Hematopoietic multipotent progenitor cell treated with erythropoietin and hydrocortisone succinate and interleukin-3 and kit ligand, for 15 days (in vitro differentiated cells): ENCODE measurements at regions not wholly inside any gene's neighbourhood (a gene's known extent, or its start where the extent isn't known, plus 50 kb on each side); places are given as distances from the start of the nearest gene placed in this dataset.

Source experiments
- DNase-seq: peaks from one replicate; pipeline ENCODE4 v3.0.0-alpha.2; 2015; ENCODE audit warnings: low spot score

DNA sequence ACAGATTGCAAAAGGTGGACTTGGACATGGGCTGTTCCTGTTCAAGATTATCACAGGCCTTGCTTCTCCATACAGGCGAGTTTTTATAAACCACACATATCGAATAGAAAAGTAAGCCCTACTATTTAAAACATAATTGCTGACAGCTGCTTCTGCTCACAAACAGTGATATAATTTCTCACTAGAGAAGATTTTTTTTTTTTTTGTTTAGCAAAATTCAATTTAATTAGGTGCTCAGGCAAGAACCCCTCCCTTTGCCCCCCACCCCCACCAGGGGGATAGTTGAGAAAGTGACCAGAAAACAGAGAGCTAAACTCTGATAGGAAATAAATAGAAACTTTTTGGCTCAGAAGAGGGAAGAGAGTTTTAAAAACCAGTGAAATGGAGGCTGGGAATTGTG is 132.8 kb upstream of the CRY1 start:
- DNase-seq, result no peak

- DNase-seq, result no peak
These were observed 134.7 kb upstream of the CRY1 start for GRCh38 chr12:107228076-107228475.

DNA sequence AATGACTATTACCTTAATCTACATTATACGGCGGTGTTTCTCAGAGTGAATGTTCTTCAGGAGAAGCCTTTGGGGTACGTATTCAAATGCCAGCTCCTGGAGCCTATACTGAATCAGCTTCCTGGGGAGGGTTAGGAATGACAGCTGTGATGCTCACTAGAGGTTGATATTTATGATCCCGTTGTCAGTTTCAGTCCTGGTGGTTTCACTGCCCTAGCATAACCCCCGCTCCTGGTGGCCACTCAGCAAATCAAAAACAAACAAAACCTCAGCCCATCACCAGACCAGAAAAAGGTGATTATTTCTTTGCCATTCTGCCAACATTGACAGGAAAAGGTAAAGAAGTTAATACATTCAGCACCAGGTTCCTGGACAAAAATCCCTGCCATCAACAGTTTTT is 136.5 kb upstream of the CRY1 start:
- no peak for DNase-seq

DNA sequence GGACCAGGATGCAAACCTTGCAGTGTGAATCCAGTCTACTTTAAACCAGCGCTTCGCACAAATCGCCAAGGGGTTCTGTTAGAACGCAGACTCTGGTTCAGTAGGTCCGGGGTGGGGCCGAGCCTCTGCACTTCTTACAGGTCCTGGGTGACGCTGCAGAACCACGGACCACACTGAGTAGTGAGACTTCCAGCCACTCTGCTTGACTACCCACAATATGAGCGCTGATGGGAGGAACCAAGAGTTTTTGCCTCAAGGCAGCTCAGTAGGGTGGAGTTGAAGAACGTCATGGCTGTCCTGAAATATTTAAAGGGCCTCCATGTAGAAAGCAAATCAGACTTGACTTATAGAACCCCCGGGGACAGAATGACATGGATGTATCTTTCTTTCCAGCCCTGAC is 138.0 kb upstream of the CRY1 start:
- DNase-seq, result no peak

GRCh38 chr12:107233551-107233950 is 140.2 kb upstream of the CRY1 start:
- no peak for DNase-seq

DNA sequence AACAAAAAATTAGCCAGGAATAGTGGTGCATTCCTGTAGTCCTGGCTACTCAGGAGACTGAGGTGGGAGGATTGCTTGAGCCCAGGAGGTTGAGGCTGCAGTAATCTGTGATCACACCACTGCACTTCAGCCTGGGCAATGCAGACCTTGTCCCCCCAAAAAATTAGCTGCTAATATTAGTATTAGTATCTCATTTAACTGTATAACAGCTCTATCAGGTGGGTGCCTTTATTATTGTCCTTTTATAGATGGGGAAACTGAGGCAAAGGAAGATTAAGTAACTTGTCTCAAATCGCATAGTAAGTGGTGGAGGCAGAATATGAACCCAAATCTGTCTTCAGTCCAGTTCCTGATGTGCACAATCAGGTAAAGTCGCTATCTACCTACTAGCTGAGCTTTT is 142.3 kb upstream of the CRY1 start:
- DNase-seq, result no peak

DNA sequence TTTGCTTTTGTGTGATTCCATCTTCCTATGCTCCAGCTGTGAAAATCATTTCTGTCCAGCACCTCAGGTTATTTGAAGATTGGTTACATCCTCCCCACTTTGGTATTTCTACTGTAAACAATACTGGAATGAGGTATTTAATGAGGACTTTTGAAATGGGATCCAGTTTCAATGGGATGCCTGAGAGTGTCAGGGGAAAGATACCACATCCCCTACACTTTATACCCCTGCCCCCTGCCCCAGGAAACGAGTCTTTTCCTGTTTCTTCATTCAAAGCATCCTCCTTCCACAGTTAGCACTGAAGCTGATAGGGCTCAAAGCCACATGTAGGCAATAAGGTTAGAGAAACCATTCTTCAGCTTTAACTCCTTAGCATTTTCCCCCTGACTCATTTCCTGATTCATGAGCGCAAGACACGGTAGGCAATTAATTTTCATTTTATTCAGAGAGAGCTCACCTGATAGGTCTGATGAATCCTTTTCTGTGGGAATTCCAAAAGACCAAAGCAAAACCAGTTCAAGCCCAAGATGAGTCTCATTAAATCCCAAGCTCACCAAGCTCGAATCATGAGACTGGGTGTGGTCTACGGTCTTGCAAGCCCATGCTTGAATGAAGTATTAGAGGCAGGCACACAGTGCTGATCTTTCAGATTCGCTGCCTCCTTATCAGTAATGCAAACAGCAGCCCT is 143.6 kb upstream of the CRY1 start:
- DNase-seq, result no peak

- no peak for DNase-seq
These were observed 144.9 kb upstream of the CRY1 start for GRCh38 chr12:107238296-107238695.

DNA sequence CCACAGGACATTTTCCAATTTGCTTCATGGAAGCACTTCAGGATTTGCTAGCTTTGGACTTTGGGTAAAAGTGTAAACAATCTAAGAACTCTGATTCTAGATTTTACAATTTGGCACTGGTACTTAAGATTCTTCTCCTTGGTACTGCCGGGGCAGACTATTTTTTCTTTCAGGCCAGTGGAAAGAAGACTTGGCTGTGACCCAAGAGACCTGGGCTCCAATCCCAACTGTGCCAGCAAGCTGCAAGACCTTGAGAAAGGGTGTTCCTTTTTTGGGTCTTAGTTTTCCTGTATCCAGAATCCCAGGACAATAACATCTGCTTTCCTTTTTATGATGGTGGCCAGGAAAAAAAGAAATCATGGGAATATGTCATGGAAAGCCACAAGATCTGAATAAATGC is 148.1 kb upstream of the CRY1 start:
- no peak for DNase-seq

- no peak for DNase-seq
These were observed 148.8 kb upstream of the CRY1 start for GRCh38 chr12:107242189-107242588.

- no peak for DNase-seq
These were observed 150.0 kb upstream of the CRY1 start for GRCh38 chr12:107243341-107243740.

- no peak for DNase-seq
These were observed 151.2 kb upstream of the CRY1 start for GRCh38 chr12:107244584-107244983.

- DNase-seq, result no peak
These were observed 154.3 kb upstream of the CRY1 start for GRCh38 chr12:107247650-107248049.

- no peak for DNase-seq
These were observed 154.8 kb upstream of the CRY1 start for GRCh38 chr12:107248187-107248586.

DNA sequence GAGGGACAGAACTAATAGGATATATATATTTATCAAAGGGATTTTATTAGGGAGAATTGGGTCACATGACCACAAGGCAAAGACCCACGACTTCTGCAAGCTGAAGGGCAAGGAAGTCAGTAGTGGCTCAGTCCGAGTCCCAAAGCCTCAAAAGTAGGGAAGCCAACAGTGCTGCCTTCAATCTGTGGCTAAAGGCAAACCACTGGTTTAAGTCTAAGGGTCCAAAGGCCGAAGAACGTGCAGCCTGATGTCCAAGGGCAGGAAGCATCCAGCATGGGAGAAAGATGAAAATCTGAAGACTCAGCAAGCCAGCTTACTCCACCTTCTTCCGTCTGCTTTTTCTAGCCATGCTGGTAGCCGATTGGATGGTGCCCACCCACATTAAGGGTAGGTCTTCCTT is 157.9 kb upstream of the CRY1 start:
- no peak for DNase-seq

GRCh38 chr12:107253361-107253760 is 160.0 kb upstream of the CRY1 start:
- DNase-seq, result no peak

GRCh38 chr12:107254258-107254856 is 161.0 kb upstream of the CRY1 start:
- DNase-seq, result no peak

GRCh38 chr12:107258780-107259179 is 165.4 kb upstream of the CRY1 start:
- DNase-seq, result no peak

DNA sequence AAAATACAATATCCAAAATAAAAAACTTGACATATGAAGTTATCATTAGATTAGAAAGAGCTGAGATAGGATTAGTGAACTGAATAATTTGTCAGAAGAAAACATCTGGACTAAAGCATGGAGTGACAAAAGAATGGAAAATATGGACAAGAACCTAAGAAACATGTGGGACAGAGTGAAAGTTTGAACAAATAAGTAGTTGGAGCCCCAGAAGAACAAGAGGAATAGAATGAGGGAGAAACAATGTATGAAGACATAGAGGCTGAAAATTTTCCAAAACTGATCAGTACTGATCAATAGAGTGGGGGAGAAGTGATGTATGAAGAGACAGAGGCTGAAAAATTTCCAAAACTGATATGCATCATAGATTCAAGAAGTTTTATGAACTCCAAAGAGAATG is 170.6 kb upstream of the CRY1 start:
- no peak for DNase-seq

- DNase-seq, result no peak
These were observed 171.3 kb upstream of the CRY1 start for GRCh38 chr12:107264667-107265066.

- no peak for DNase-seq
These were observed 174.3 kb upstream of the CRY1 start for GRCh38 chr12:107267604-107268003.

DNA sequence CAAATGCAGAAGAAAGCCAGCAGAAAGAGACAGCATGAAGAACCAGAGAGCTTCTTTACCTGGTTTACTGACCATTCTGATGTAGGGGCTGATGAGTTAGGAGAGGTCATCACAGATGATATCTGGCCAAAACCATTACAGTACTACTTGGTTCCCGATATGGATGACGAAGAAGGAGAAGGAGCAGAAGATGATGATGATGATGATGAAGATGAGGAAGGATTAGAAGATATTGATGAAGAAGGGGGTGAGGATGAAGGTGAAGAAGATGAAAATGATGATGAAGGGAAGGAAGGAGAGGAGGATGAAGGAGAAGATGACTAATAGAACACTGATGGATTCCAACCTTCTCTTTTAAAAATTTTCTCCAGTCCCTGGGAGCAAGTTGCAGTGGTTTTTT is 178.2 kb upstream of the CRY1 start:
- DNase-seq, result no peak

DNA sequence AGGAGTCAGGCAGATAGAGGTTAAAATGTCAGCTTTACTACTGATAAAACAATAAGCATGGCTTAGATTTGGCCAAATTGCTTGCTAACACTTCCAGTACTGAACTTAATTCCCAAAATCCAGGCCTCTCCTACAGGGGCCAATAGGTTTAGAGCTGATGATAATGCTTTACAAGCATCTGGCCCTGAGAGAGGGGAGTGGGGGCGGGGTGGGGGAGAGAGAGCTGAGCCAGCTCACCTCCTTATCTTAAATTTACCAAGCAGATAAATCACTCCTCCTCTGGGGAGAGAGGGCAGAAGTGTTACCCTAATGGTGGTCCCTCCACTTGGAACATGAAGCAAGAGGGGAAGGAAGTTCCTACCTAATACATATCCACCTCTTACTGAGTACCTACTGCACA is 182.2 kb upstream of the CRY1 start:
- DNase-seq, result no peak

DNA sequence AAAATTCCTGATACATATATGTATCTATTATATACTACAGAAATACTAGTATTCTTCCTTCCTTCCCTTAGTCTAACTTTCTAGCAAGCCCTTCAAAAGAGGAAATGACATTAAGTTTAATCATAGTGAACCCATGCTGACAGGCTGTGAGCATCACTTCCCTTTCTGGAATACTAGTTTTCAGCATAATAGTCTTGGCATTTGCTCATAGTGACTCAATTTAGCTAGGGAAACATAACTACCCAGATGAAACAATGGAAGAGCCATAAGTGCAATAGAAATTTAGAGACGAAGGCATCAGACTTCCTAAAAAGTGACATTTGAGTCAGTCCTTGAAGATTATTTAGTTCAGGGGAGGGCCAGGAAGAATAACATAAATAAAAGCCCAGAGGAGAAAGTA is 184.5 kb upstream of the CRY1 start:
- DNase-seq, result no peak
